ENCODE measurements at regions not wholly inside any gene's neighbourhood (a gene's known extent, or its start where the extent isn't known, plus 50 kb on each side); places are given as distances from the start of the nearest gene placed in this dataset.

- intact Hi-C loops (cut with DNase I): no loop called here
- no peak for DNase-seq
- Histone ChIP-seq H3K9me3 (no peaks in the 10 kb centered on the region), H3K4me3 (no peak overlapping the region), H3K4me1 (no peaks in the 10 kb centered on the region), H3K27me3 (no peaks in the 10 kb centered on the region), H3K27ac (no peak overlapping the region), H3K36me3 (no peaks in the 10 kb centered on the region)
- ATAC-seq: no peak
- WGBS, 2 donors: 67 to 82% methylated on average over 1 of the region's 1 CpG
- TF ChIP-seq, protein P1, sequence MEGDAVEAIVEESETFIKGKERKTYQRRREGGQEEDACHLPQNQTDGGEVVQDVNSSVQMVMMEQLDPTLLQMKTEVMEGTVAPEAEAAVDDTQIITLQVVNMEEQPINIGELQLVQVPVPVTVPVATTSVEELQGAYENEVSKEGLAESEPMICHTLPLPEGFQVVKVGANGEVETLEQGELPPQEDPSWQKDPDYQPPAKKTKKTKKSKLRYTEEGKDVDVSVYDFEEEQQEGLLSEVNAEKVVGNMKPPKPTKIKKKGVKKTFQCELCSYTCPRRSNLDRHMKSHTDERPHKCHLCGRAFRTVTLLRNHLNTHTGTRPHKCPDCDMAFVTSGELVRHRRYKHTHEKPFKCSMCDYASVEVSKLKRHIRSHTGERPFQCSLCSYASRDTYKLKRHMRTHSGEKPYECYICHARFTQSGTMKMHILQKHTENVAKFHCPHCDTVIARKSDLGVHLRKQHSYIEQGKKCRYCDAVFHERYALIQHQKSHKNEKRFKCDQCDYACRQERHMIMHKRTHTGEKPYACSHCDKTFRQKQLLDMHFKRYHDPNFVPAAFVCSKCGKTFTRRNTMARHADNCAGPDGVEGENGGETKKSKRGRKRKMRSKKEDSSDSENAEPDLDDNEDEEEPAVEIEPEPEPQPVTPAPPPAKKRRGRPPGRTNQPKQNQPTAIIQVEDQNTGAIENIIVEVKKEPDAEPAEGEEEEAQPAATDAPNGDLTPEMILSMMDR (IDR thresholded peaks at IDR 0.05): no peak
- FAIRE-seq: no peak
These were observed 305.3 kb downstream of the SLC6A15 start for GRCh38 chr12:84607170-84607819.

DNA sequence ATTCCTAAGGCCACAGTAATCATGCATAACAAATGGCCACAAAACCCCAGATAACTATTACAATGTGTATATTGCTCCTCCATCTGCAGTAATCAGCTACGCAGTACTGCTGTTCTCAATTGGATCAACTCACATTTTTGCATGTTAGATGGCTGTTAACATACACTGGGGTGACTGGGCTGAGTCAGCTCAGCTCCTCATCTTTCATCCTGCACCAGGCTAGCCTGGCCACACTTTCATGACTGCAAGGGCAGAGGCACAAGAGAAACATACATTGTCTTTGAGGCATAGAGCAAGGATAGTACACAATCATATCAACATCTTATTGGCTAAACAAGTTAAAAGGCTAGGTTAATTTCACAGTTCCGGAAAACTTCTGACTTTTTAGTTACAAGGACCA lies 306.6 kb downstream of the SLC6A15 start:
- intact Hi-C loops (cut with DNase I): no loop called here
- Histone ChIP-seq H3K4me1 (no peaks in the 10 kb centered on the region), H3K36me3 (no peaks in the 10 kb centered on the region), H3K27me3 (no peaks in the 10 kb centered on the region), H3K27ac (no peak overlapping the region), H3K9me3 (no peaks in the 10 kb centered on the region), H3K4me3 (no peak overlapping the region)
- DNase-seq (no peak), FAIRE-seq (no peak), ATAC-seq (no peak)
- TF ChIP-seq, protein P1 (IDR thresholded peaks at IDR 0.05): no peak
- 63 to 78% methylated on average over 2 of the region's 2 CpGs for WGBS, 2 donors

DNA sequence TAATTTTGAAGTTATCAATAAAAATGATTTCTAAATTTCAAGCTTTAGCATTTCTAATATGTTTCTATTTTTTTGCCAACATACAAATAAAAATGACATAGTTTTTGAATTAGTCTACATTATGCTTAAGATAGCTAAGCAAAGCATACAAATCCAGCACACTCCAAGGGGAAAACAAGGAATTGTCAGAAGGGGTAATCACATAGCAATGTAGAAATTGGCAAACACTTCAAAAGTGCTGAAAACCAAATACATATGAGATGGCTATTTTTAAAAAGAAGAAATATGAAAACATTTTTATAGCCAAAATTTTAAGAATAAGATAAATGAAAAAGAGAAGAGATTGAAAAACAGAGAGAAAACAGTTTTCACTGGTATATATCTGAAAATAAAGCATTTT lies 308.0 kb downstream of the SLC6A15 start:
- Histone ChIP-seq H3K4me1 (no peaks in the 10 kb centered on the region), H3K9me3 (no peaks in the 10 kb centered on the region), H3K4me3 (no peak overlapping the region), H3K27me3 (no peaks in the 10 kb centered on the region), H3K36me3 (no peaks in the 10 kb centered on the region), H3K27ac (no peak overlapping the region)
- DNase-seq: no peak
- TF ChIP-seq, protein P1 (IDR thresholded peaks at IDR 0.05): no peak
- FAIRE-seq: no peak
- intact Hi-C loops (cut with DNase I): no loop called here
- ATAC-seq: no peak

- DNase-seq (no peak), ATAC-seq (no peak), FAIRE-seq (no peak)
- Histone ChIP-seq H3K27ac (no peak overlapping the region), H3K9me3 (no peaks in the 10 kb centered on the region), H3K4me3 (no peak overlapping the region), H3K27me3 (no peaks in the 10 kb centered on the region), H3K4me1 (no peaks in the 10 kb centered on the region), H3K36me3 (no peaks in the 10 kb centered on the region)
- intact Hi-C loops (cut with DNase I): no loop called here
- WGBS, 2 donors: 56 to 65% methylated on average over 2 of the region's 2 CpGs
- TF ChIP-seq, protein P1 (IDR thresholded peaks at IDR 0.05): no peak
These were observed 308.9 kb downstream of the SLC6A15 start for GRCh38 chr12:84603484-84604248.

DNA sequence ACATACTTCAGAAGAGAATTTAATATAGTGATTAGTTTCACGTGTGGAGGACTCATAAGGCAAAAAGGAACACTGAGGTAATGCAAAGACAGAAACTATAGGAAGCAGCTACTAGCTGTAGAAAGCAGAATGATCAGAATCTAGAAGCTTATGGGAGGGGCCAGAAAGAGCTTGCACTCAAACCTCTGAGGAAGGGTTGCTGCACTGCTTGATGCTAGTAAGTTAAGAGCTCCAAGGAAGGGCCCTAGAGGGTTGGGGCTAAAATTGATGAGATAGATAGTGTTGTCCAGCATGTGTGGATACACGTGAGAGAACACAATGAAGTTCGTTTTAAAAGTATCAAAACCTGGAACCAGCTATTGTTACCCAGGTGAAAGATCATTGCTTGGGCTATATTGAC lies 311.1 kb downstream of the SLC6A15 start:
- ATAC-seq: no peak
- Histone ChIP-seq H3K27ac (no peak overlapping the region), H3K36me3 (no peaks in the 10 kb centered on the region), H3K4me1 (no peaks in the 10 kb centered on the region), H3K4me3 (no peak overlapping the region), H3K9me3 (no peaks in the 10 kb centered on the region), H3K27me3 (no peaks in the 10 kb centered on the region)
- intact Hi-C loops (cut with DNase I): no loop called here
- TF ChIP-seq, protein P1 (IDR thresholded peaks at IDR 0.05): no peak
- WGBS, 2 donors: 26 to 32% methylated on average over 3 of the region's 3 CpGs
- DNase-seq: no peak
- no peak for FAIRE-seq

Data from pancreas (tissue), 10 donors.